GM23338 (cell line): ENCODE measurements at regions not wholly inside any gene's neighbourhood (a gene's known extent, or its start where the extent isn't known, plus 50 kb on each side); places are given as distances from the start of the nearest gene placed in this dataset.

Source experiments
- ATAC-seq: fragments of 200-7000 bp; cut with Tn5 transposase; 3 replicates; pipeline ENCODE4 v1.9.1; 2020
- DNase-seq: peaks from one replicate; pipeline ENCODE4 v3.0.0-alpha.2; 2015; ENCODE audit warnings: low spot score
- H2AFZ ChIP-seq: fragments of 200-600 bp; sonication (generic); 2 replicates; pipeline ENCODE4 v1.8.0; 2016; ENCODE audit warnings: antibody characterized with exemption, mild to moderate bottlenecking, moderate library complexity
- H3F3A ChIP-seq: fragments of 200-600 bp; sonication (generic); replicated peaks from 2 replicates; pipeline ENCODE4 v1.8.0; 2017; ENCODE audit warnings: antibody characterized with exemption, mixed run types, low read depth
- H3K27ac ChIP-seq: fragments of 200-600 bp; sonication (generic); 2 replicates; pipeline ENCODE4 v1.6.1; 2016; ENCODE audit warnings: low read depth
- H3K27me3 ChIP-seq: fragments of 200-600 bp; sonication (generic); 2 replicates; pipeline ENCODE4 v1.8.0; 2016; ENCODE audit warnings: mild to moderate bottlenecking, mixed run types, moderate library complexity; ENCODE audit not compliant: insufficient read depth
- H3K36me3 ChIP-seq: fragments of 200-600 bp; sonication (generic); 2 replicates; pipeline ENCODE4 v1.8.0; 2016; ENCODE audit warnings: mild to moderate bottlenecking; ENCODE audit not compliant: insufficient read depth
- H3K4me1 ChIP-seq: fragments of 200-600 bp; sonication (generic); 2 replicates; pipeline ENCODE4 v1.8.0; 2016; ENCODE audit warnings: mild to moderate bottlenecking, moderate library complexity; ENCODE audit not compliant: insufficient read depth
- H3K4me2 ChIP-seq: fragments of 200-600 bp; sonication (generic); 2 replicates; pipeline ENCODE4 v1.7.1; 2017; ENCODE audit warnings: mixed run types
- H3K4me3 ChIP-seq: fragments of 200-600 bp; sonication (generic); 2 replicates; pipeline ENCODE4 v1.6.1; 2016; ENCODE audit warnings: mixed run types
- H3K79me2 ChIP-seq: fragments of 200-600 bp; sonication (generic); replicated peaks from 2 replicates; pipeline ENCODE4 v1.8.0; 2017; ENCODE audit warnings: mild to moderate bottlenecking; ENCODE audit not compliant: insufficient read depth
- H3K9me2 ChIP-seq: fragments of 200-600 bp; sonication (generic); 2 replicates; pipeline ENCODE4 v1.8.0; 2017; ENCODE audit not compliant: insufficient read depth
- H4K20me1 ChIP-seq: fragments of 200-600 bp; sonication (generic); replicated peaks from 2 replicates; pipeline ENCODE4 v1.8.0; 2017; ENCODE audit warnings: mild to moderate bottlenecking; ENCODE audit not compliant: insufficient read depth
- H3K27ac Mint-ChIP-seq: 2 replicates; pipeline ENCODE4 v1.8.0; 2020; ENCODE audit warnings: inconsistent platforms, mild to moderate bottlenecking, moderate library complexity, mixed read lengths
- H3K27me3 Mint-ChIP-seq: 3 replicates; pipeline ENCODE4 v1.8.0; 2022; ENCODE audit warnings: low read depth, mild to moderate bottlenecking, moderate library complexity, mixed read lengths, inconsistent platforms; ENCODE audit not compliant: insufficient read depth, poor library complexity
- H3K36me3 Mint-ChIP-seq: 3 replicates; pipeline ENCODE4 v1.8.0; 2021; ENCODE audit warnings: low read depth, mild to moderate bottlenecking, inconsistent platforms, moderate library complexity, mixed read lengths
- H3K4me1 Mint-ChIP-seq: 3 replicates; pipeline ENCODE4 v1.8.0; 2020; ENCODE audit warnings: mild to moderate bottlenecking, inconsistent platforms, mixed read lengths
- H3K4me3 Mint-ChIP-seq: 3 replicates; pipeline ENCODE4 v1.8.0; 2021; ENCODE audit warnings: moderate library complexity, mild to moderate bottlenecking, inconsistent platforms, mixed read lengths
- H3K9me3 Mint-ChIP-seq: 3 replicates; pipeline ENCODE4 v1.8.0; 2020; ENCODE audit warnings: moderate library complexity, mild to moderate bottlenecking, inconsistent platforms, mixed read lengths
- CREB1 ChIP-seq: fragments of 250-450 bp; sonication (Bioruptor Pico); IDR thresholded peaks from 2 replicates; pipeline ENCODE4 v1.5.0; 2020; ENCODE audit warnings: low read depth, mild to moderate bottlenecking, moderate library complexity
- EZH2 ChIP-seq: fragments of 200-600 bp; sonication (generic); IDR thresholded peaks from one replicate; pipeline ENCODE4 v1.8.0; 2017; ENCODE audit warnings: antibody characterized with exemption, mild to moderate bottlenecking, low read depth; ENCODE audit not compliant: unreplicated experiment
- EZH2phosphoT487 ChIP-seq: fragments of 200-600 bp; sonication (generic); IDR thresholded peaks from one replicate; pipeline ENCODE4 v1.8.1; 2018; ENCODE audit warnings: antibody characterized with exemption; ENCODE audit not compliant: unreplicated experiment
- NANOG ChIP-seq: IDR thresholded peaks from 2 replicates; pipeline ENCODE4 v1.6.1; 2016; ENCODE audit warnings: antibody characterized with exemption, borderline replicate concordance
- POLR2AphosphoS5 ChIP-seq: IDR thresholded peaks from 2 replicates; pipeline ENCODE4 v1.6.1; 2016; ENCODE audit warnings: antibody characterized with exemption, low read depth
- STAT1 ChIP-seq: IDR thresholded peaks from one replicate; pipeline ENCODE4 v1.6.1; 2016; ENCODE audit warnings: antibody characterized with exemption; ENCODE audit not compliant: unreplicated experiment
- ZNF114 ChIP-seq: fragments of 250-450 bp; sonication (Bioruptor Pico); IDR thresholded peaks from 2 replicates; pipeline ENCODE4 v1.5.0; 2020; ENCODE audit warnings: mild to moderate bottlenecking, moderate library complexity
- ZNF331 ChIP-seq: fragments of 250-450 bp; sonication (Bioruptor Pico); IDR thresholded peaks from 2 replicates; pipeline ENCODE4 v1.5.0; 2020; ENCODE audit warnings: low read depth, mild to moderate bottlenecking, moderate library complexity
- TF ChIP-seq, protein P1 (sequence below), 2 experiments: fragments of 200-600 bp in 1 of 2; sonication (generic) in 1 of 2; conservative IDR thresholded peaks; 2 replicates each; pipeline versions ENCODE4 v1.5.1 to v1.6.1; 2016 to 2017; ENCODE audit warnings: antibody characterized with exemption in 2 of 2, low read depth in 2 of 2, mild to moderate bottlenecking in 2 of 2, moderate library complexity in 1 of 2
- TF ChIP-seq, protein P2 (sequence below): IDR thresholded peaks from 2 replicates; pipeline ENCODE4 v1.6.1; 2016; ENCODE audit warnings: antibody characterized with exemption
- TF ChIP-seq, protein P3 (sequence below): IDR thresholded peaks from one replicate; pipeline ENCODE4 v1.6.1; 2018; ENCODE audit warnings: antibody characterized with exemption; ENCODE audit not compliant: unreplicated experiment

DNA sequence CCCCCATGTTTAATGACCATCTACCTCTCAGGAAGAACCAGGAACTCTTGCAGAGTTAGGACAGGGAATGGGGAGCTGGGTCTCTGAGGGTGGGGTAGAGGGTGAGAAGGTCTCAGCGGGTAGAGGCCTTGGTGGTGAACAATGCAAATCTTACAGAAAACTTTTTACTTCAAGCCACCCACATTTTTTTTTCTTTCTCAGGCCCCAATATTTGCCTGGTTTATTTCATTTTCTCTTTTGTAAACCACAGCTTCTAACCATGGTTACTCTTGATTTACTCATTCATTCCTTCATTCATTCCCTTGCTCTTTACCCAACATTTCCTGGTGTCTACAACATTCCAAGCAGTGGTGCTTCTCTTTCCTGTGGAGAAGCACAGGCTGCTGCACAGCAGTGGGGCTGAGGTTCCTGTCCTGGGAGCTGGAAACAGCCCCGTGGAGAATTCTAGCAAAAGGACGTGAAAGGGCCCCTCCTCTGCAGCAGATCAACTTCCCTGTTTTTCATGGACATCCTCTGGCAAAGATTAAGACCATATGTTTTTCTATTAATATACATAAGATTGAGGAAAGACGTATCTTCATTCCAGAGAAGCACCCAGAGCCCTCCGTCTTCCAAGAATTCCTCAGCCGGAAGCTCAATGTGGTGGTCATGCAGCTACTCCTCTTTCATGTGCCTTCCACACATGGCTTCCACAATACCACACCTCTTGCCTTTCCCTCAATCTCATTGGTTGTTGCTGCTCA, 224.4 kb upstream of the SESN3 start:
- Histone ChIP-seq H3K27ac (no peak overlapping the region), H3K36me3 (no peaks in the 10 kb centered on the region), H3F3A (no peaks in the 10 kb centered on the region), H3K27me3 (no peaks in the 10 kb centered on the region), H3K4me3 (no peak overlapping the region), H3K4me2 (no peak overlapping the region), H3K4me1 (peaks cover 10% of the 10 kb centered on the region; the same call in 1 of the 2 replicates), H4K20me1 (no peaks in the 10 kb centered on the region), H3K79me2 (no peaks in the 10 kb centered on the region), H2AFZ (no peak overlapping the region), H3K9me2 (peaks cover 3% of the 10 kb centered on the region; the same call in 1 of the 2 replicates)
- no peak for ATAC-seq
- H3K36me3 Mint-ChIP-seq, result no peaks in the 10 kb centered on the region
- peaks cover 2% of the 10 kb centered on the region for H3K27me3 Mint-ChIP-seq
- H3K4me3 Mint-ChIP-seq, result no peak overlapping the region
- H3K4me1 Mint-ChIP-seq, result peaks cover 10% of the 10 kb centered on the region; the same call in 1 of the 3 replicates
- TF ChIP-seq CREB1 (CRISPR knock-in tag), result no peak
- TF ChIP-seq ZNF114 (CRISPR knock-in tag), result no peak
- H3K27ac Mint-ChIP-seq, result no peak overlapping the region
- no peaks in the 10 kb centered on the region for H3K9me3 Mint-ChIP-seq
- DNase-seq, result no peak

DNA sequence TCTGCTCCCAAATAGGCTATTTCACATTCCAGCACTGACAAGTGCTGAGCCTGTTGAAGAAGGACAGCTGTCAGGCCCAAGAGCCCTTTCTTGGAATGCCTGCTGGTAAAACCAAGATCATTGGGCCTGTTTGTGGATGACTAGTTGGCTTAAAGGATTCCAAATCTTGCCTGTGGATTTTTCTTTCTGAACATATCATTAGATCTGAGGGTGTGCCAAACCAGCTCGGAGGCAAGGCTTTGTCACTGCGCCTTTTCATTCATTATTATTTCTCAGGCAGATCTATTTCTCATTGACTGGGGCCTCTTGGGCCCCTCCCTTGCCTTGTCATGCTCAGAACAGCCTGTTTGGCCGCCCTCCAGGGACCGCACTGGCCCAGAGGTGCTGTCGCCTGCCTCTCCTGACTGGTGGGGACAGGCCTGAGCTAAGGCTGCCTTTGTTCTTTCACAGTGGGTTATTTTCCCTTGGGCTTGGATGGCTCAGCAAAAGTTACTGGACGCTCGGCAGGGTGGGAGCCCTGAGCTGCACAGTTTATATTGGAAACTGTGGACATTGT, 222.7 kb upstream of the SESN3 start:
- peaks cover 10% of the 10 kb centered on the region; the same call in 1 of the 2 replicates for H3K4me1 ChIP-seq
- H3K9me2 ChIP-seq, result peaks cover 3% of the 10 kb centered on the region; the same call in 1 of the 2 replicates
- H3K4me3 Mint-ChIP-seq, result no peak overlapping the region
- DNase-seq (no peak), ATAC-seq (peak; percentile 36; the same call in 2 of the 3 replicates)
- no peak overlapping the region for H3K27ac ChIP-seq
- no peak overlapping the region for H3K4me3 ChIP-seq
- no peaks in the 10 kb centered on the region for H4K20me1 ChIP-seq
- no peaks in the 10 kb centered on the region for H3K36me3 ChIP-seq
- no peak overlapping the region for H3K27ac Mint-ChIP-seq
- no peaks in the 10 kb centered on the region for H3K36me3 Mint-ChIP-seq
- H3K27me3 Mint-ChIP-seq, result peaks cover 4% of the 10 kb centered on the region
- no peaks in the 10 kb centered on the region for H3F3A ChIP-seq
- peaks cover 10% of the 10 kb centered on the region; the same call in 1 of the 3 replicates for H3K4me1 Mint-ChIP-seq
- no peaks in the 10 kb centered on the region for H3K79me2 ChIP-seq
- H3K9me3 Mint-ChIP-seq, result no peaks in the 10 kb centered on the region
- no peak overlapping the region for H3K4me2 ChIP-seq
- no peaks in the 10 kb centered on the region for H3K27me3 ChIP-seq
- peak overlapping the region; percentile 63 for H2AFZ ChIP-seq
- TF ChIP-seq NANOG, result no peak
- no peak for TF ChIP-seq ZNF331
- TF ChIP-seq, protein P1, sequence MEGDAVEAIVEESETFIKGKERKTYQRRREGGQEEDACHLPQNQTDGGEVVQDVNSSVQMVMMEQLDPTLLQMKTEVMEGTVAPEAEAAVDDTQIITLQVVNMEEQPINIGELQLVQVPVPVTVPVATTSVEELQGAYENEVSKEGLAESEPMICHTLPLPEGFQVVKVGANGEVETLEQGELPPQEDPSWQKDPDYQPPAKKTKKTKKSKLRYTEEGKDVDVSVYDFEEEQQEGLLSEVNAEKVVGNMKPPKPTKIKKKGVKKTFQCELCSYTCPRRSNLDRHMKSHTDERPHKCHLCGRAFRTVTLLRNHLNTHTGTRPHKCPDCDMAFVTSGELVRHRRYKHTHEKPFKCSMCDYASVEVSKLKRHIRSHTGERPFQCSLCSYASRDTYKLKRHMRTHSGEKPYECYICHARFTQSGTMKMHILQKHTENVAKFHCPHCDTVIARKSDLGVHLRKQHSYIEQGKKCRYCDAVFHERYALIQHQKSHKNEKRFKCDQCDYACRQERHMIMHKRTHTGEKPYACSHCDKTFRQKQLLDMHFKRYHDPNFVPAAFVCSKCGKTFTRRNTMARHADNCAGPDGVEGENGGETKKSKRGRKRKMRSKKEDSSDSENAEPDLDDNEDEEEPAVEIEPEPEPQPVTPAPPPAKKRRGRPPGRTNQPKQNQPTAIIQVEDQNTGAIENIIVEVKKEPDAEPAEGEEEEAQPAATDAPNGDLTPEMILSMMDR (conservative IDR thresholded peaks at IDR 0.05; ENCODE audit: low read depth in 2 of 2), result no peak
- no peak for TF ChIP-seq EZH2phosphoT487
- no peak for TF ChIP-seq STAT1
- no peak for TF ChIP-seq EZH2
- TF ChIP-seq, protein P2, sequence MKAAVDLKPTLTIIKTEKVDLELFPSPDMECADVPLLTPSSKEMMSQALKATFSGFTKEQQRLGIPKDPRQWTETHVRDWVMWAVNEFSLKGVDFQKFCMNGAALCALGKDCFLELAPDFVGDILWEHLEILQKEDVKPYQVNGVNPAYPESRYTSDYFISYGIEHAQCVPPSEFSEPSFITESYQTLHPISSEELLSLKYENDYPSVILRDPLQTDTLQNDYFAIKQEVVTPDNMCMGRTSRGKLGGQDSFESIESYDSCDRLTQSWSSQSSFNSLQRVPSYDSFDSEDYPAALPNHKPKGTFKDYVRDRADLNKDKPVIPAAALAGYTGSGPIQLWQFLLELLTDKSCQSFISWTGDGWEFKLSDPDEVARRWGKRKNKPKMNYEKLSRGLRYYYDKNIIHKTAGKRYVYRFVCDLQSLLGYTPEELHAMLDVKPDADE, result no peak
- TF ChIP-seq, protein P3, sequence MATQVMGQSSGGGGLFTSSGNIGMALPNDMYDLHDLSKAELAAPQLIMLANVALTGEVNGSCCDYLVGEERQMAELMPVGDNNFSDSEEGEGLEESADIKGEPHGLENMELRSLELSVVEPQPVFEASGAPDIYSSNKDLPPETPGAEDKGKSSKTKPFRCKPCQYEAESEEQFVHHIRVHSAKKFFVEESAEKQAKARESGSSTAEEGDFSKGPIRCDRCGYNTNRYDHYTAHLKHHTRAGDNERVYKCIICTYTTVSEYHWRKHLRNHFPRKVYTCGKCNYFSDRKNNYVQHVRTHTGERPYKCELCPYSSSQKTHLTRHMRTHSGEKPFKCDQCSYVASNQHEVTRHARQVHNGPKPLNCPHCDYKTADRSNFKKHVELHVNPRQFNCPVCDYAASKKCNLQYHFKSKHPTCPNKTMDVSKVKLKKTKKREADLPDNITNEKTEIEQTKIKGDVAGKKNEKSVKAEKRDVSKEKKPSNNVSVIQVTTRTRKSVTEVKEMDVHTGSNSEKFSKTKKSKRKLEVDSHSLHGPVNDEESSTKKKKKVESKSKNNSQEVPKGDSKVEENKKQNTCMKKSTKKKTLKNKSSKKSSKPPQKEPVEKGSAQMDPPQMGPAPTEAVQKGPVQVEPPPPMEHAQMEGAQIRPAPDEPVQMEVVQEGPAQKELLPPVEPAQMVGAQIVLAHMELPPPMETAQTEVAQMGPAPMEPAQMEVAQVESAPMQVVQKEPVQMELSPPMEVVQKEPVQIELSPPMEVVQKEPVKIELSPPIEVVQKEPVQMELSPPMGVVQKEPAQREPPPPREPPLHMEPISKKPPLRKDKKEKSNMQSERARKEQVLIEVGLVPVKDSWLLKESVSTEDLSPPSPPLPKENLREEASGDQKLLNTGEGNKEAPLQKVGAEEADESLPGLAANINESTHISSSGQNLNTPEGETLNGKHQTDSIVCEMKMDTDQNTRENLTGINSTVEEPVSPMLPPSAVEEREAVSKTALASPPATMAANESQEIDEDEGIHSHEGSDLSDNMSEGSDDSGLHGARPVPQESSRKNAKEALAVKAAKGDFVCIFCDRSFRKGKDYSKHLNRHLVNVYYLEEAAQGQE, result no peak
- TF ChIP-seq POLR2AphosphoS5, result no peak
